ENCODE measurements at regions not wholly inside any gene's neighbourhood (a gene's known extent, or its start where the extent isn't known, plus 50 kb on each side); places are given as distances from the start of the nearest gene placed in this dataset.

GRCh38 chr14:49975276-49975675 lies 82.4 kb downstream of the ARF6 start:
- H3K9me3 Mint-ChIP-seq = peaks cover 0 to 4% (median 0%) of the 10 kb centered on the region in 11 donors
- ChIA-PET POLR2A (interaction anchor here (0.7 to 11.1 kb wide), 12 partner anchors 10 to 123 kb away, joined by 3 to 214 read pairs (median 9); partner anchors contain the start of genes ARF6 and NEMF), CTCF (interaction anchor here (1.0 to 1.1 kb wide), 2 partner anchors 108 to 112 kb away, joined by 4 to 5 read pairs; no protein-coding TSS in a partner anchor)
- peaks cover 61 to 99% (median 87%) of the 10 kb centered on the region in 7 donors for H3K4me1 Mint-ChIP-seq
- Histone ChIP-seq H3K36me3 (ENCODE audit: control insufficient read depth in 2 of 3, insufficient read depth in 3 of 3, low read length in 3 of 3) (no peaks in the 10 kb centered on the region), H3K27me3 (ENCODE audit: control insufficient read depth in 2 of 2, insufficient read depth in 2 of 2, low read length in 2 of 2) (no peaks in the 10 kb centered on the region), H3K4me1 (ENCODE audit: control insufficient read depth in 2 of 2, insufficient read depth in 2 of 2, low read length in 2 of 2) (peaks cover 58 to 80% of the 10 kb centered on the region in 2 donors), H3K27ac (ENCODE audit: low read depth, low read length) (peak overlapping the region; percentile 74), H3K4me3 (ENCODE audit: low read length) (no peak overlapping the region), H3K9me3 (ENCODE audit: control insufficient read depth in 2 of 3, low read length in 3 of 3) (no peaks in the 10 kb centered on the region)
- peak overlapping the region in 8 of 9 donors; percentile 87 to 99 (median 98) for H3K27ac Mint-ChIP-seq
- H3K27me3 Mint-ChIP-seq = no peaks in the 10 kb centered on the region
- peak overlapping the region in 3 of 10 donors; percentile 25 to 42 (median 29) for H3K4me3 Mint-ChIP-seq
- intact Hi-C loops (cut with micrococcal nuclease) = loop anchor here in 1 of 2 donors (10.0 kb wide), 1 partner anchor 340 kb away; the partner anchor contains the start of gene DNAAF2
- no peak for ATAC-seq
- peaks cover 0 to 13% (median 0%) of the 10 kb centered on the region in 5 donors for H3K36me3 Mint-ChIP-seq
- no peak for DNase-seq

- CTCF ChIA-PET = interaction anchor here (1.1 to 1.5 kb wide), 4 partner anchors 24 to 113 kb away, joined by 4 to 7 read pairs (median 4); no protein-coding TSS in a partner anchor
These were observed 82.9 kb downstream of the ARF6 start for GRCh38 chr14:49975799-49976198.

GRCh38 chr14:49977126-49977841 lies 84.4 kb downstream of the ARF6 start:
- POLR2A ChIA-PET = interaction anchor here (0.6 to 11.1 kb wide), 19 partner anchors 9 to 125 kb away, joined by 3 to 214 read pairs (median 7); partner anchors contain the start of genes ARF6 and NEMF
- DNase-seq = peak in 8 of 9 donors; percentile 33 to 77 (median 64)

More at GRCh38 chr14:49975799-49976198, 82.9 kb downstream of the ARF6 start:
- Mint-ChIP-seq H3K27me3 (no peaks in the 10 kb centered on the region), H3K9me3 (peaks cover 0 to 5% (median 0%) of the 10 kb centered on the region in 11 donors), H3K36me3 (peaks cover 0 to 16% (median 0%) of the 10 kb centered on the region in 5 donors), H3K27ac (peak overlapping the region; percentile 28 to 99 (median 98)), H3K4me1 (peaks cover 61 to 99% (median 87%) of the 10 kb centered on the region in 7 donors), H3K4me3 (peak overlapping the region in 2 of 10 donors; percentile 42 to 78)
- Histone ChIP-seq H3K4me3 (ENCODE audit: low read length) (no peak overlapping the region), H3K36me3 (ENCODE audit: control insufficient read depth in 2 of 3, insufficient read depth in 3 of 3, low read length in 3 of 3) (no peaks in the 10 kb centered on the region), H3K9me3 (ENCODE audit: control insufficient read depth in 2 of 3, low read length in 3 of 3) (no peaks in the 10 kb centered on the region), H3K27me3 (ENCODE audit: control insufficient read depth in 2 of 2, insufficient read depth in 2 of 2, low read length in 2 of 2) (no peaks in the 10 kb centered on the region), H3K4me1 (ENCODE audit: control insufficient read depth in 2 of 2, insufficient read depth in 2 of 2, low read length in 2 of 2) (peaks cover 56 to 80% of the 10 kb centered on the region in 2 donors), H3K27ac (ENCODE audit: low read depth, low read length) (peak overlapping the region; percentile 19)
- POLR2A ChIA-PET = interaction anchor here (0.5 to 11.1 kb wide), 21 partner anchors 9 to 208 kb away, joined by 3 to 214 read pairs (median 7); partner anchors contain the start of genes ARF6 and NEMF
- DNase-seq = no peak
- intact Hi-C loops (cut with micrococcal nuclease) = loop anchor here in 1 of 2 donors (10.0 kb wide), 1 partner anchor 341 kb away; the partner anchor contains the start of gene DNAAF2
- no peak for ATAC-seq

GRCh38 chr14:49980027-49980426 lies 87.1 kb downstream of the ARF6 start:
- Histone ChIP-seq H3K27me3 (ENCODE audit: control insufficient read depth in 2 of 2, insufficient read depth in 2 of 2, low read length in 2 of 2) (no peaks in the 10 kb centered on the region), H3K36me3 (ENCODE audit: control insufficient read depth in 2 of 3, insufficient read depth in 3 of 3, low read length in 3 of 3) (no peaks in the 10 kb centered on the region), H3K4me3 (ENCODE audit: low read length) (peak overlapping the region; percentile 18), H3K27ac (ENCODE audit: low read depth, low read length) (peak overlapping the region; percentile 71), H3K4me1 (ENCODE audit: control insufficient read depth in 2 of 2, insufficient read depth in 2 of 2, low read length in 2 of 2) (peaks cover 29 to 60% of the 10 kb centered on the region in 2 donors), H3K9me3 (ENCODE audit: control insufficient read depth in 2 of 3, low read length in 3 of 3) (no peaks in the 10 kb centered on the region)
- POLR2A ChIA-PET = interaction anchor here (0.6 to 11.1 kb wide), 12 partner anchors 9 to 128 kb away, joined by 3 to 188 read pairs (median 5); partner anchors contain the start of genes ARF6 and NEMF
- Mint-ChIP-seq H3K36me3 (peaks cover 4 to 32% (median 8%) of the 10 kb centered on the region in 5 donors), H3K27me3 (no peaks in the 10 kb centered on the region), H3K4me3 (peak overlapping the region in 8 of 10 donors; percentile 39 to 85 (median 68)), H3K9me3 (peaks cover 0 to 5% (median 0%) of the 10 kb centered on the region in 11 donors), H3K27ac (peak overlapping the region in 8 of 9 donors; percentile 14 to 99 (median 96)), H3K4me1 (peaks cover 51 to 91% (median 80%) of the 10 kb centered on the region in 7 donors)
- no peak for DNase-seq
- no peak for ATAC-seq
- CTCF ChIA-PET = interaction anchor here (0.8 to 1.5 kb wide), 7 partner anchors 9 to 112 kb away, joined by 3 to 4 read pairs (median 3); no protein-coding TSS in a partner anchor
- intact Hi-C loops (cut with micrococcal nuclease) = no loop called here

More at GRCh38 chr14:49977126-49977841, 84.4 kb downstream of the ARF6 start:
- H3K27me3 ChIP-seq (ENCODE audit: control insufficient read depth in 2 of 2, insufficient read depth in 2 of 2, low read length in 2 of 2) = no peaks in the 10 kb centered on the region
- ATAC-seq = peak; percentile 87
- peak overlapping the region; percentile 64 to 85 (median 80) for H3K4me3 Mint-ChIP-seq
- H3K27ac ChIP-seq (ENCODE audit: low read depth, low read length) = peak overlapping the region; percentile 71
- no peaks in the 10 kb centered on the region for H3K27me3 Mint-ChIP-seq
- CTCF ChIA-PET = interaction anchor here (0.6 to 1.5 kb wide), 14 partner anchors 13 to 127 kb away, joined by 3 to 7 read pairs (median 4); no protein-coding TSS in a partner anchor
- H3K36me3 ChIP-seq (ENCODE audit: control insufficient read depth in 2 of 3, insufficient read depth in 3 of 3, low read length in 3 of 3) = no peaks in the 10 kb centered on the region
- peak overlapping the region; percentile 88 to 99 (median 97) for H3K27ac Mint-ChIP-seq
- H3K4me1 ChIP-seq (ENCODE audit: control insufficient read depth in 2 of 2, insufficient read depth in 2 of 2, low read length in 2 of 2) = peaks cover 44 to 76% of the 10 kb centered on the region in 2 donors
- peaks cover 4 to 26% (median 6%) of the 10 kb centered on the region in 5 donors for H3K36me3 Mint-ChIP-seq
- intact Hi-C loops (cut with micrococcal nuclease) = loop anchor here in 1 of 2 donors (1.0 to 10.0 kb wide), 8 partner anchors 9 to 342 kb away; partner anchors contain the start of gene DNAAF2
- H3K9me3 ChIP-seq (ENCODE audit: control insufficient read depth in 2 of 3, low read length in 3 of 3) = no peaks in the 10 kb centered on the region
- peaks cover 58 to 99% (median 85%) of the 10 kb centered on the region in 7 donors for H3K4me1 Mint-ChIP-seq
- H3K9me3 Mint-ChIP-seq = peaks cover 0 to 5% (median 0%) of the 10 kb centered on the region in 11 donors
- peak overlapping the region; percentile 58 for H3K4me3 ChIP-seq (ENCODE audit: low read length)

GRCh38 chr14:49982082-49982481 lies 89.2 kb downstream of the ARF6 start:
- Histone ChIP-seq H3K27me3 (ENCODE audit: control insufficient read depth in 2 of 2, insufficient read depth in 2 of 2, low read length in 2 of 2) (no peaks in the 10 kb centered on the region), H3K4me1 (ENCODE audit: control insufficient read depth in 2 of 2, insufficient read depth in 2 of 2, low read length in 2 of 2) (peaks cover 24 to 44% of the 10 kb centered on the region in 2 donors), H3K27ac (ENCODE audit: low read depth, low read length) (no peak overlapping the region), H3K9me3 (ENCODE audit: control insufficient read depth in 2 of 3, low read length in 3 of 3) (no peaks in the 10 kb centered on the region), H3K36me3 (ENCODE audit: control insufficient read depth in 2 of 3, insufficient read depth in 3 of 3, low read length in 3 of 3) (no peaks in the 10 kb centered on the region), H3K4me3 (ENCODE audit: low read length) (no peak overlapping the region)
- POLR2A ChIA-PET = interaction anchor here (0.7 to 0.9 kb wide), 3 partner anchors 11 to 109 kb away, joined by 3 read pairs; no protein-coding TSS in a partner anchor
- CTCF ChIA-PET = interaction anchor here (0.7 kb wide), 1 partner anchor 10 kb away, joined by 3 read pairs; no protein-coding TSS in a partner anchor
- DNase-seq (no peak), ATAC-seq (peak; percentile 18)
- Mint-ChIP-seq H3K27me3 (no peaks in the 10 kb centered on the region), H3K27ac (peak overlapping the region; percentile 1 to 99 (median 76)), H3K36me3 (peaks cover 4 to 29% (median 8%) of the 10 kb centered on the region in 5 donors), H3K4me3 (peak overlapping the region in 6 of 10 donors; percentile 2 to 58 (median 35)), H3K9me3 (peaks cover 0 to 3% (median 0%) of the 10 kb centered on the region in 11 donors), H3K4me1 (peaks cover 47 to 80% (median 70%) of the 10 kb centered on the region in 7 donors)
- intact Hi-C loops (cut with micrococcal nuclease) = no loop called here

- Mint-ChIP-seq H3K27me3 (no peaks in the 10 kb centered on the region), H3K36me3 (peaks cover 4 to 28% (median 8%) of the 10 kb centered on the region in 5 donors), H3K9me3 (peaks cover 0 to 3% (median 0%) of the 10 kb centered on the region in 11 donors), H3K4me1 (peaks cover 43 to 78% (median 68%) of the 10 kb centered on the region in 7 donors), H3K27ac (peak overlapping the region in 7 of 9 donors; percentile 18 to 99 (median 79)), H3K4me3 (peak overlapping the region in 4 of 10 donors; percentile 13 to 58 (median 20))
- no peak overlapping the region for H3K27ac ChIP-seq (ENCODE audit: low read depth, low read length)
- no peak for DNase-seq
- H3K4me3 ChIP-seq (ENCODE audit: low read length) = no peak overlapping the region
- ATAC-seq = peak; percentile 26
- POLR2A ChIA-PET = interaction anchor here (0.6 to 4.9 kb wide), 3 partner anchors 10 to 110 kb away, joined by 3 to 31 read pairs (median 3); no protein-coding TSS in a partner anchor
- no peaks in the 10 kb centered on the region for H3K27me3 ChIP-seq (ENCODE audit: control insufficient read depth in 2 of 2, insufficient read depth in 2 of 2, low read length in 2 of 2)
- no peaks in the 10 kb centered on the region for H3K36me3 ChIP-seq (ENCODE audit: control insufficient read depth in 2 of 3, insufficient read depth in 3 of 3, low read length in 3 of 3)
- peaks cover 19 to 39% of the 10 kb centered on the region in 2 donors for H3K4me1 ChIP-seq (ENCODE audit: control insufficient read depth in 2 of 2, insufficient read depth in 2 of 2, low read length in 2 of 2)
- intact Hi-C loops (cut with micrococcal nuclease) = no loop called here
- no peaks in the 10 kb centered on the region for H3K9me3 ChIP-seq (ENCODE audit: control insufficient read depth in 2 of 3, low read length in 3 of 3)
- CTCF ChIA-PET = no interaction called here
These were observed 89.6 kb downstream of the ARF6 start for GRCh38 chr14:49982501-49982951.

Data from naive thymus-derived CD4-positive, alpha-beta T cell (primary cell).